ENCODE measurements at regions not wholly inside any gene's neighbourhood (a gene's known extent, or its start where the extent isn't known, plus 50 kb on each side); places are given as distances from the start of the nearest gene placed in this dataset.

GRCh38 chr13:107422421-107422820 lies 792.9 kb downstream of the LIG4 start:
- POLR2A ChIA-PET = no interaction called here
- CTCF ChIA-PET = no interaction called here
- H3K9me3 Mint-ChIP-seq = peaks cover 15% of the 10 kb centered on the region

GRCh38 chr13:107421951-107422350 lies 793.4 kb downstream of the LIG4 start:
- Mint-ChIP-seq H3K36me3 (no peaks in the 10 kb centered on the region; the same call in 1 of the 2 replicates), H3K27me3 (ENCODE audit: low read depth) (no peaks in the 10 kb centered on the region), H3K4me3 (no peak overlapping the region), H3K9me3 (peaks cover 15% of the 10 kb centered on the region), H3K27ac (no peak overlapping the region), H3K4me1 (peaks cover 9% of the 10 kb centered on the region; the same call in 1 of the 2 replicates)
- POLR2A ChIA-PET = no interaction called here
- ATAC-seq (no peak), DNase-seq (ENCODE audit: low spot score) (no peak)
- CTCF ChIA-PET = no interaction called here
- no peak for TF ChIP-seq GTF2I (CRISPR knock-in tag; conservative IDR thresholded peaks at IDR 0.05)
- no peak for TF ChIP-seq TCF7 (CRISPR knock-in tag; IDR thresholded peaks at IDR 0.05; ENCODE audit: low read depth)
- no peak for TF ChIP-seq HMGXB4 (CRISPR knock-in tag; IDR thresholded peaks at IDR 0.05)
- TF ChIP-seq ZNF138 (CRISPR knock-in tag; conservative IDR thresholded peaks at IDR 0.05) = no peak
- TF ChIP-seq ZBTB43 (CRISPR knock-in tag; IDR thresholded peaks at IDR 0.05) = no peak
- TF ChIP-seq RELA (CRISPR knock-in tag; IDR thresholded peaks at IDR 0.05; ENCODE audit: borderline replicate concordance) = no peak
- no peak for TF ChIP-seq CREB1 (CRISPR knock-in tag; IDR thresholded peaks at IDR 0.05)
- TF ChIP-seq ZNF396 (CRISPR knock-in tag; IDR thresholded peaks at IDR 0.05; ENCODE audit: borderline replicate concordance) = no peak
- no peak for TF ChIP-seq SOX15 (CRISPR knock-in tag; IDR thresholded peaks at IDR 0.05)
- TF ChIP-seq AFF4 (CRISPR knock-in tag; IDR thresholded peaks at IDR 0.05; ENCODE audit: borderline replicate concordance) = no peak

More at GRCh38 chr13:107422421-107422820, 792.9 kb downstream of the LIG4 start:
- DNase-seq (ENCODE audit: low spot score) (no peak), ATAC-seq (no peak)
- Mint-ChIP-seq H3K27ac (no peak overlapping the region), H3K4me3 (no peak overlapping the region), H3K27me3 (ENCODE audit: low read depth) (no peaks in the 10 kb centered on the region), H3K36me3 (no peaks in the 10 kb centered on the region; the same call in 1 of the 2 replicates), H3K4me1 (peaks cover 9% of the 10 kb centered on the region; the same call in 1 of the 2 replicates)
- TF ChIP-seq CBFB (CRISPR knock-in tag; IDR thresholded peaks at IDR 0.05; ENCODE audit: low read depth) (no peak), ZBTB43 (CRISPR knock-in tag; IDR thresholded peaks at IDR 0.05) (no peak), ZNF425 (CRISPR knock-in tag; conservative IDR thresholded peaks at IDR 0.05) (no peak), IRF2 (CRISPR knock-in tag; IDR thresholded peaks at IDR 0.05; ENCODE audit: borderline replicate concordance, low read depth) (no peak), PREB (CRISPR knock-in tag; IDR thresholded peaks at IDR 0.05; ENCODE audit: borderline replicate concordance) (no peak), ZNF219 (CRISPR knock-in tag; IDR thresholded peaks at IDR 0.05; ENCODE audit: borderline replicate concordance) (no peak), ZSCAN18 (CRISPR knock-in tag; IDR thresholded peaks at IDR 0.05) (no peak)
